H9 (cell line): ENCODE measurements at regions not wholly inside any gene's neighbourhood (a gene's known extent, or its start where the extent isn't known, plus 50 kb on each side); places are given as distances from the start of the nearest gene placed in this dataset.
"Not testable (repeated sequence)": the region's sequence is repeated elsewhere in the genome, so short reads cannot be mapped to it uniquely, and the experiment has no call there.

Source experiments
- DNase-seq: peaks from one replicate; pipeline ENCODE4 v3.0.0-alpha.2; 2017
- H2AFZ ChIP-seq: one replicate; pipeline ENCODE4 v1.6.1; 2013; ENCODE audit warnings: mild to moderate bottlenecking, low read length, control low read depth, moderate library complexity
- H2AK5ac ChIP-seq: 2 replicates; pipeline ENCODE4 v1.6.1; 2013; ENCODE audit warnings: low read length, control low read depth, mixed read lengths; ENCODE audit not compliant: insufficient read length
- H2BK120ac ChIP-seq: one replicate; pipeline ENCODE4 v1.6.1; 2013; ENCODE audit warnings: low read depth, mild to moderate bottlenecking, low read length, control low read depth, inconsistent platforms; ENCODE audit not compliant: poor library complexity, severe bottlenecking
- H2BK12ac ChIP-seq: 2 replicates; pipeline ENCODE4 v1.6.1; 2013; ENCODE audit warnings: low read length, control low read depth, mixed read lengths, low read depth; ENCODE audit not compliant: insufficient read length
- H2BK15ac ChIP-seq: 2 replicates; pipeline ENCODE4 v1.6.1; 2013; ENCODE audit warnings: low read depth, low read length, control low read depth
- H2BK20ac ChIP-seq: one replicate; pipeline ENCODE4 v1.6.1; 2013; ENCODE audit warnings: low read depth, mild to moderate bottlenecking, low read length, control low read depth, inconsistent platforms; ENCODE audit not compliant: poor library complexity, severe bottlenecking
- H2BK5ac ChIP-seq: 2 replicates; pipeline ENCODE4 v1.6.1; 2013; ENCODE audit warnings: low read length, control low read depth, mixed read lengths; ENCODE audit not compliant: insufficient read length
- H3K14ac ChIP-seq: 2 replicates; pipeline ENCODE4 v1.6.1; 2013; ENCODE audit warnings: low read length, control low read depth; ENCODE audit not compliant: insufficient read depth
- H3K18ac ChIP-seq: 2 replicates; pipeline ENCODE4 v1.6.1; 2013; ENCODE audit warnings: low read depth, mild to moderate bottlenecking, mixed read lengths, low read length, control low read depth; ENCODE audit not compliant: insufficient read length
- H3K23ac ChIP-seq: 2 replicates; pipeline ENCODE4 v1.6.1; 2013; ENCODE audit warnings: low read length, control low read depth, mixed read lengths, low read depth; ENCODE audit not compliant: insufficient read length
- H3K23me2 ChIP-seq: 2 replicates; pipeline ENCODE4 v1.6.1; 2013; ENCODE audit warnings: low read depth, mild to moderate bottlenecking, mixed read lengths, low read length, control low read depth; ENCODE audit not compliant: insufficient read length, poor library complexity, severe bottlenecking
- H3K27ac ChIP-seq: 2 replicates; pipeline ENCODE4 v1.5.1; 2013; ENCODE audit warnings: low read length, control low read depth, mixed read lengths, low read depth; ENCODE audit not compliant: insufficient read length
- H3K27me3 ChIP-seq: 2 replicates; pipeline ENCODE4 v1.6.1; 2013; ENCODE audit warnings: low read length, control low read depth, inconsistent platforms; ENCODE audit not compliant: insufficient read depth
- H3K4ac ChIP-seq: 2 replicates; pipeline ENCODE4 v1.6.1; 2013; ENCODE audit warnings: low read depth, mild to moderate bottlenecking, control low read depth, inconsistent platforms, low read length, moderate library complexity
- H3K4me1 ChIP-seq: 2 replicates; pipeline ENCODE4 v1.6.1; 2013; ENCODE audit warnings: low read length, control low read depth, inconsistent platforms; ENCODE audit not compliant: insufficient read depth
- H3K4me2 ChIP-seq: 2 replicates; pipeline ENCODE4 v1.6.1; 2013; ENCODE audit warnings: low read length, control low read depth, mixed read lengths; ENCODE audit not compliant: insufficient read length, insufficient read depth
- H3K56ac ChIP-seq: 2 replicates; pipeline ENCODE4 v1.6.1; 2013; ENCODE audit warnings: low read depth, mild to moderate bottlenecking, mixed read lengths, low read length, control low read depth; ENCODE audit not compliant: insufficient read length
- H3K79me1 ChIP-seq: 2 replicates; pipeline ENCODE4 v1.6.1; 2013; ENCODE audit warnings: low read depth, mild to moderate bottlenecking, moderate library complexity, low read length, control low read depth, inconsistent platforms; ENCODE audit not compliant: insufficient read depth, poor library complexity, severe bottlenecking
- H3K79me2 ChIP-seq: 2 replicates; pipeline ENCODE4 v1.6.1; 2013; ENCODE audit warnings: low read length, control low read depth, inconsistent platforms; ENCODE audit not compliant: insufficient read depth
- H3K9ac ChIP-seq: 2 replicates; pipeline ENCODE4 v1.6.1; 2013; ENCODE audit warnings: low read length, control low read depth, mixed read lengths; ENCODE audit not compliant: insufficient read length; ENCODE audit errors: extremely low read depth
- H3K9me3 ChIP-seq: one replicate; pipeline ENCODE4 v1.6.1; 2013; ENCODE audit warnings: low read depth, low read length, inconsistent platforms; ENCODE audit not compliant: control insufficient read depth
- H3T11ph ChIP-seq: one replicate; pipeline ENCODE4 v1.6.1; 2013; ENCODE audit warnings: mild to moderate bottlenecking, low read length, control low read depth, inconsistent platforms
- H4K20me1 ChIP-seq: one replicate; pipeline ENCODE4 v1.6.1; 2013; ENCODE audit not compliant: control insufficient read depth, insufficient read length, insufficient read depth
- H4K5ac ChIP-seq: 2 replicates; pipeline ENCODE4 v1.6.1; 2013; ENCODE audit warnings: low read depth, mild to moderate bottlenecking, mixed read lengths, low read length, control low read depth; ENCODE audit not compliant: insufficient read length
- H4K8ac ChIP-seq: replicated peaks from 2 replicates; pipeline ENCODE4 v1.6.1; 2013; ENCODE audit warnings: low read length, control low read depth, mixed read lengths, low read depth; ENCODE audit not compliant: insufficient read length
- H4K91ac ChIP-seq: 2 replicates; pipeline ENCODE4 v1.6.1; 2013; ENCODE audit warnings: low read depth, mild to moderate bottlenecking, moderate library complexity, mixed read lengths, low read length, control low read depth; ENCODE audit not compliant: insufficient read length
- H3K27ac Mint-ChIP-seq, 3 experiments: 2 replicates in 2 of 3; 3 replicates in 1 of 3; pipeline ENCODE4 v1.8.0; 2020 to 2021; ENCODE audit warnings: mixed read lengths in 3 of 3, mild to moderate bottlenecking in 1 of 3, moderate library complexity in 1 of 3
- H3K27me3 Mint-ChIP-seq: 2 replicates; pipeline ENCODE4 v1.8.0; 2021; ENCODE audit warnings: low read depth, mild to moderate bottlenecking, moderate library complexity, mixed read lengths
- H3K36me3 Mint-ChIP-seq, 3 experiments: 2 replicates in 2 of 3; 3 replicates in 1 of 3; pipeline ENCODE4 v1.8.0; 2020 to 2021; ENCODE audit warnings: low read depth in 3 of 3, mixed read lengths in 3 of 3; ENCODE audit not compliant: insufficient read depth in 1 of 3
- H3K4me1 Mint-ChIP-seq, 2 experiments: 2 replicates each; pipeline ENCODE4 v1.8.0; 2020; ENCODE audit warnings: mixed read lengths in 2 of 2
- H3K4me3 Mint-ChIP-seq, 2 experiments: 2 replicates in 1 of 2; 3 replicates in 1 of 2; pipeline ENCODE4 v1.8.0; 2020 to 2021; ENCODE audit warnings: mild to moderate bottlenecking in 2 of 2, mixed read lengths in 2 of 2, moderate library complexity in 1 of 2
- H3K9me3 Mint-ChIP-seq, 2 experiments: 2 replicates in 1 of 2; 3 replicates in 1 of 2; pipeline ENCODE4 v1.8.0; 2020; ENCODE audit warnings: mild to moderate bottlenecking in 2 of 2, mixed read lengths in 2 of 2, moderate library complexity in 1 of 2
- CTCF ChIP-seq: fragments of 200-600 bp; sonication (generic); conservative IDR thresholded peaks from 3 replicates; pipeline ENCODE4 v1.8.0; 2021; ENCODE audit warnings: antibody characterized with exemption, mild to moderate bottlenecking
- WGBS: extraction: QIAGEN DNeasy Blood & Tissue Kit; methylation state at CpG from one replicate; pipeline ENCODE4 v1.1.7; 2013; ENCODE audit warnings: missing lambda C conversion rate, low lambda C conversion rate, mixed read lengths; ENCODE audit not compliant: insufficient read length; ENCODE audit errors: extremely low coverage; 5-methylcytosine and 5-hydroxymethylcytosine counted together

- peaks cover 12 to 15% of the 10 kb centered on the region in 2 experiments for H3K9me3 Mint-ChIP-seq
- H2BK12ac ChIP-seq: no peak overlapping the region
- no peak overlapping the region for H3K27ac ChIP-seq
- H3K4me1 Mint-ChIP-seq: no peaks in the 10 kb centered on the region
- no peak overlapping the region for H2BK120ac ChIP-seq
- peaks cover 10 to 15% (median 13%) of the 10 kb centered on the region in 3 experiments for H3K36me3 Mint-ChIP-seq
- H3K27ac Mint-ChIP-seq: no peak overlapping the region; a peak in 1 of 7 replicates
- no peak overlapping the region for H3K4ac ChIP-seq
- no peak for TF ChIP-seq CTCF
- no peaks in the 10 kb centered on the region for H3K79me2 ChIP-seq
- H3K18ac ChIP-seq: no peak overlapping the region
- no peak overlapping the region for H2BK15ac ChIP-seq
- H4K91ac ChIP-seq: no peak overlapping the region
- no peaks in the 10 kb centered on the region for H3K4me1 ChIP-seq
- no peak overlapping the region for H2BK20ac ChIP-seq
- no peak overlapping the region for H3K9ac ChIP-seq
- peaks cover 5% of the 10 kb centered on the region for H3K9me3 ChIP-seq
- no peak overlapping the region for H3T11ph ChIP-seq
- no peak overlapping the region for H4K8ac ChIP-seq
- no CpG with 5 or more reads among the region's 4 CpGs for WGBS
- peak overlapping the region; percentile 32 for H2AFZ ChIP-seq
- DNase-seq: no peak
- H3K56ac ChIP-seq: no peak overlapping the region
- H3K27me3 Mint-ChIP-seq: no peaks in the 10 kb centered on the region
- no peaks in the 10 kb centered on the region for H3K23me2 ChIP-seq
- no peak overlapping the region for H2AK5ac ChIP-seq
- H3K4me2 ChIP-seq: no peak overlapping the region
- H3K14ac ChIP-seq: no peak overlapping the region
- H4K5ac ChIP-seq: no peak overlapping the region
- H3K79me1 ChIP-seq: no peaks in the 10 kb centered on the region
- no peaks in the 10 kb centered on the region for H3K27me3 ChIP-seq
- H2BK5ac ChIP-seq: no peak overlapping the region
- no peak overlapping the region for H3K4me3 Mint-ChIP-seq
- no peak overlapping the region for H3K23ac ChIP-seq
- no peaks in the 10 kb centered on the region for H4K20me1 ChIP-seq
Measured at GRCh38 chr2:34215174-34215573, 616.1 kb upstream of the FAM98A start.

GRCh38 chr2:34210382-34210781, 611.3 kb upstream of the FAM98A start:
- not testable (repeated sequence) for H4K8ac ChIP-seq, H3K18ac ChIP-seq, H3K14ac ChIP-seq, H3K23ac ChIP-seq, H3K4ac ChIP-seq, H4K5ac ChIP-seq, H2BK12ac ChIP-seq, H3K23me2 ChIP-seq, H3K79me2 ChIP-seq, H3K27ac Mint-ChIP-seq, H3K56ac ChIP-seq, H3K4me2 ChIP-seq, H3K27me3 ChIP-seq, H3K27ac ChIP-seq, H4K91ac ChIP-seq, H3K4me3 Mint-ChIP-seq, H4K20me1 ChIP-seq, H3K9me3 ChIP-seq, H3K4me1 ChIP-seq, H3K9ac ChIP-seq, H2BK120ac ChIP-seq, H3K27me3 Mint-ChIP-seq, H2AFZ ChIP-seq, H3K79me1 ChIP-seq, H2BK15ac ChIP-seq, H2BK5ac ChIP-seq, H3T11ph ChIP-seq, H2AK5ac ChIP-seq, H3K4me1 Mint-ChIP-seq, H2BK20ac ChIP-seq
- peaks cover 37 to 43% of the 10 kb centered on the region in 2 experiments for H3K9me3 Mint-ChIP-seq
- H3K36me3 Mint-ChIP-seq: peaks cover 24 to 44% (median 26%) of the 10 kb centered on the region in 3 experiments
- peak; percentile 28 for DNase-seq
- no CpG with 5 or more reads among the region's 8 CpGs for WGBS
